Spleen (tissue), 7 donors: ENCODE measurements at regions not wholly inside any gene's neighbourhood (a gene's known extent, or its start where the extent isn't known, plus 50 kb on each side); places are given as distances from the start of the nearest gene placed in this dataset.

ENCODE experiments used
- CTCF ChIP-seq, 11 experiments: fragments of 200-600 bp in 7 of 11; fragments of 450-650 bp in 4 of 11; sonication (generic) in 4 of 11; IDR thresholded peaks in 8 of 11; conservative IDR thresholded peaks in 3 of 11; 1 replicate in 7 of 11; 2 replicates in 4 of 11; pipeline versions ENCODE4 v1.4.0 to v1.8.0; 2016 to 2021; ENCODE audit warnings: antibody characterized with exemption in 11 of 11, inconsistent platforms in 4 of 11, mild to moderate bottlenecking in 1 of 11
- POLR2A ChIP-seq, 3 donors: fragments of 450-650 bp; IDR thresholded peaks; one replicate each; pipeline ENCODE4 v1.5.1; 2017; ENCODE audit warnings: antibody characterized with exemption in 3 of 3, mild to moderate bottlenecking in 1 of 3
- POLR2AphosphoS5 ChIP-seq, 3 donors: sonication (generic); formaldehyde crosslinking; IDR thresholded peaks; one replicate each; pipeline ENCODE4 v1.5.1; 2017; ENCODE audit warnings: antibody characterized with exemption in 3 of 3
- donor health status: DM: no; HTN: no; CAD: no; lungs with moderate emphysema.
- donor health status: DM: no; HTN: no; CAD: no.
- donor health status: DM: no; HTN: no; CAD: no.

GRCh38 chr11:109071712-109072524, 350.1 kb upstream of the C11orf87 start:
- TF ChIP-seq CTCF (IDR thresholded peaks at IDR 0.05 in 8 of 11, conservative IDR thresholded peaks at IDR 0.05 in 3 of 11) (no peak), POLR2AphosphoS5 (IDR thresholded peaks at IDR 0.05) (no peak), POLR2A (IDR thresholded peaks at IDR 0.05) (no peak)
